HUDEP-2 (cell line): ENCODE measurements at regions not wholly inside any gene's neighbourhood (a gene's known extent, or its start where the extent isn't known, plus 50 kb on each side); places are given as distances from the start of the nearest gene placed in this dataset.

ENCODE experiments used
- DNase-seq, 76 experiments: peaks; one replicate each; lab custom pipeline; 2025; ENCODE audit not compliant: unreplicated experiment in 76 of 76; lab: John Stamatoyannopoulos, UW

DNA sequence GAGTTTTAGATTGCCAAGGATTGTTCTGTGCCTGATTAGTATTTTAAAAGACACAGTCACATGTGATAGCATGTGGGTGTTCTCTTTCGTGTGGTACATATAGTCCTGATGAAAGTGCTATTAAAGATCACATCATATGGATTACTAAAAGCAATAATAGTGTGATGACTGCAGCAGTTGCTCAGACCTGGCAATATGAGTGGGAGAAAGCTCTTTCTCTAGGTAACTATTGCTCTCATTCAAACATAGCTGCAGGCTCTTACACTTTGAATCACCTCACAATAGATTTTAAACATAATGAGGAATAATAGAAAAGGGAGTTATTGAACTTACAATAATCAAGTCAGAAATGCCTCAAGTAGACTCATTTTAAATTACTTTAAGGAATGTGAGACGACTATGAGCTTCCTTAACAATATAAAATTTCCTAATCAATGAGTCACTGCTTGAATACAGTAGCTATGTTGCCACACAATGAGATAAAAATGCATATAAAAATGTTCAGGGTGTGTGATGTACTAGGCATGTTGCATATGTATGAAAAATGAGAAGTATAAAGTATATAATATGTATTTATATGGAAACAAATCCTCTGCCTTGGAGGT lies 452.1 kb downstream of the TMX3 start:
- DNase-seq = no peak

DNA sequence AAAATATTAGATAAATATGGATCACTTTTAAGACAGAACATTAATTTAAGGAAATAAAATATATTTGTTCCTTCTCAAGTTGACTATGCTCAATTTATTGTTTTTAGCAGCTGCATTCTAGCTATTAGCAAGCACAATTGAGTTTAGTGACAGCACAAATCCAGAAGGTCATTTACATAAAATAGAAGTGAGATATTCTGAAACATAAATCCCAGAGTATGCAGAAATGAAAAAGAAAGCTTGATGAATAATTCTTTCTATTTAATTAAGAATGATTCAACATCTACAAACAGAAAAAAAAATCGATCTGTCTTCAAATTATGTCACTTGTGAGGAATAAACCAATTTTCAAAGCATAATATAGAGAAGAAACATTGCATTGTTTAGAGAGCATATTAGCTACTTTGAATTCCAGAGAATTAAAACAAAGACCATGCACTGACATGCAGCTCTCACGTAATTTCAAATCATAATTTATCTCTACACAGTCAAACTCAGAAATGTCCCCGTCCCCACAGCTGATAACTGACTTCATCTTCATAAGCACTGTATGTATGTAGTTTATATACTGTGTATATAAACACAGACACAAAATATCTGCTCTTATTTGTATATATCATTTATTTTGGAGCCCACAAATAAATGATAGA lies 458.4 kb downstream of the TMX3 start:
- DNase-seq = no peak

DNA sequence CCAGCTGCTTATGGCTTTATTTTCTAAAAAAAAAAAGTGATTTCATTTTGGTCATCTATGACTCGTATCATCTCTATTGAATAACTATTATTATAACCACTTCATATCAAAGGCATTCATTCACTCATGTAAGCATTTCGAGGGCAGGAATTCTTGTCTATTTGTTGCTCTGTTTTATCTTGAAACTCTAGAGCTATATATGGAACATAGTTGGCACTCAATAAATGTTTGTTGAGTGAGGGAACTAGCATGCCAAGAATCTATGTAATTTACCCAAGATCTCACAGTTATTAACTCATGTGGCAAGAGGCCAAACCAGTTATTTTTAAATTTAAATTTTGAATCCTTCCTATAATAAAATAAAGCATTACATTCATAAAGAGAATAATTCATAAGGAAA lies 470.1 kb downstream of the TMX3 start:
- no peak for DNase-seq

DNA sequence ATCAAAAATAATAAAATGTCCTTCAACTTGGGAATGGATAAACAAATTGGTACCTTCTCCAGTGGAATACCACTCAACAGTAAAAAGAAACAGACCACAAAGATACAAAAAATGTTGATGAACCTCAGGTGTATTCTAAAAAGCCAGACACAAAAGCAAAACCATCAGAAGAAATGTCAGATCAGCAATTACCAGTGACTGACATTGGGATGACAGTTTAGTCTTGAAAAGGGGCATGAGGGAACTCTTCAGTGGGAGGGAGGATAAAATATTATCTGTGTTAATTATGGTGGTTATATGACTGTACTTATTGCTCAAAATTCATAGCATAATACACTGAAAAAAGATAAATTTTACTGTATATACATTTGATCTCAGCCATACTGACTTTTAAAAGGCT lies 473.0 kb downstream of the TMX3 start:
- DNase-seq = no peak

DNA sequence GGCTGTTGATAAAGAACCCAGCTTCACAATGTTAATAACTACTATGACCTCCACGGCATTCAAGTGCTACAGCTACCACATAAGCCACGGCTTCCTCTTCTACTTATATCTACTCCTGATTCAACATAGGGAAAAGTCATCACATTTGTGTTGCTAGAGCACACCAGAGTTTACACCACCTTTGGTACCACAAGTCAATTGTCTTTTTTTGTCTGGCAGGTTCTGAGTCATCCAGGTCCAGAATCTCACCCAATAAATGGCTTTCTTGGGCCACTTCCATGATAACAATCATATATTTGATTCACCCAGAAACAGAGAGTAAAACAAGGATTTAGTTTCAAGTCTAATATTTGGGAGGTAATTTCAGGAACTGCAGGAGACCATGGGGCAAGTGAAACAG lies 480.2 kb downstream of the TMX3 start:
- no peak for DNase-seq

DNA sequence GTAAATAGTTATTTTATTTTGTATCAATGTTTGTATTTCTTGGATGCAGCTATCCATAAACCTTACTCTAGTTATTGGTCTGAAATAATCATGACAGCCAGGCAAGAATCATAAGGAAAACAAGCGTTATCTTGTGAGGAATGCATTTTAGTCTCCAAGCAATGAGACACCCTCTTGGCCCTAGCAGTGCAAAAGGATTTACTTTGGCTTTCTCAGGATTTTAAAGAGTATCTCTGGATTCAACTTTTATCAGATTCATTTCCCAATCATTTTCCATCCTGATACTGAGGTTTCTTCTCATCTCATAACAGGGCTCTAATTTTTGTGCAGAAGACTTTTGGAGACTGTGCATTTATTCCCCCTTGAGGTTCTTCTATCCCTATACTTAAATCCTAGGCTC lies 480.8 kb downstream of the TMX3 start:
- no peak for DNase-seq

DNA sequence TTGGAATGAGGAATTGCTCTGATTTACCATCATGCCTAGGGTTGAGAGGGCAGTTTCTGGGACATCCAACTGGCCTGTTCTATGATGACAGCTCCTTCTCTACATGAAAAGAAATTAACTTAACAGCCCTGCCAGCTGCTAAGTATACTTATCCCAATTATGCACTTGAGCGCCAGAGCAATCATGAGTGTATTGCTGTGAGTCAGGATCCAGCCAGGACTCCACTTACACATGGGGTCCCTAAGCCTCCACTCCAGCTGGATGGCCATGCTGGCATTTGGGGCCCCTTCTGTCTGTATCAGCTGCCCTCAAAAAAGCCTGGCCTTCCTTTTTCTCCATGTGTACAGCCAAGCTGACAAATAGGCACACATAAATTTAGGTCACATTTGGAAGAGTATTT lies 481.9 kb downstream of the TMX3 start:
- no peak for DNase-seq

DNA sequence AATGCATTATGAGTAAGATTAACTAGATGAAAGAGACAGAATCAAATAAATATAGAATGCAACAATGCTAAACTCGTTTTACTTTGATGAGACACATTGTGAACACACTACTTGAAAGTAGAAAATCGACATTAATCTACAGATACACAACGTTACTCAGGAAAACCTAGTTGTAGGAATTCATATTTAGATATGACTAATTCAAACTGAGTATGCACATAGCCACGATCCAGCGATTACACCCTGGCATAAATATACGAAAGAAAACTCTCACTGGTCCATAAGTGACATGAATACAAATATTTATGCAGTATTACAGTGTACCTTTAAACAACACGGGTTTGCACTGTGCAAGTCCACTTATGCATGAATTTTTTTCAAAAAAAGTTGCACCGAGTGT lies 485.6 kb downstream of the TMX3 start:
- DNase-seq = no peak

DNA sequence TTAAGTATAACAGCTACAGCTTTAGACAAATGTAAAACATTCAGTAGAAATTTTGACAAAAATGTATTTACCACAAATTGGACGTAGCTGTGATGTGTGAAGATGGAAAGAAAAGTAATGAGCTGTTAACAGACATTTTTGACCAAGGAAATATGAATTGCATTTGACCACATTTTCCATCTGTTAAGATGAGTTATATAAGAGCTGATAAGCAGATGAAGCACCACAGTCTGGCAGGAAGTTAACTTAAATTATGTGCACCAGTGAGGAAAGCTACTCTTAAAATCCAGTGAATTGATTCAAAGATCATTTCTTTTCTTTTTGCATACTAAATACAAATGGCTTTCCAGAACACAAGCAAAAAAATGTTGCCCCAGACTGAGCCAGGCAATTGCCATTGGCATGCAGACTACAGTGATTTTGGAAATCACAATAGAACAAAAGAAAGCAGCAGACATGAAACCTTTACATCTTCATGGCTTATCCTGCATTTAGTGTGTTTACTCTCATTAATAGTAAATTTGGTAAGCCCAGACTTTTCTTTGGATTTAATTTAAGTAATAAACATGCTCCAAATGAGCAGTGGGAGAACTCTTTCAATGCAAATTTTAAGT lies 493.7 kb downstream of the TMX3 start:
- no peak for DNase-seq

DNA sequence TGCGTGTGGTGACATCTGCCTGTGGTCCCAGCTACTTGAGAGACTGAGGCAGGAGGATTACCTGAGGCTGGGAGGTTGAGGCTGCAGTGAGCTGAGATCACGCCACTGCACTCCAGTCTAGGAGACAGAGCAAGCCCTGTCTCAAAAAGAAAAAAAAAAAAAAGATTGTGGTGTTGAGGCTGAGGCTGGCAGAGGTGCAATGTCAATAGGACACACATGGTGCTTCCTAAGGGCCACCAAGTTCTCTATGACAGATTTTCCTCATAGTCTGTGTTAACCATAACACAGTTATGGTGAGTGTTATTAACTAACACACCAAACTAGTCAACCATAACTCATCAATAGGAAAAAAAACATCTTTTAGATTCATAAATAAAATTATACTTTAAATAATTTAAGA lies 494.4 kb downstream of the TMX3 start:
- no peak for DNase-seq

DNA sequence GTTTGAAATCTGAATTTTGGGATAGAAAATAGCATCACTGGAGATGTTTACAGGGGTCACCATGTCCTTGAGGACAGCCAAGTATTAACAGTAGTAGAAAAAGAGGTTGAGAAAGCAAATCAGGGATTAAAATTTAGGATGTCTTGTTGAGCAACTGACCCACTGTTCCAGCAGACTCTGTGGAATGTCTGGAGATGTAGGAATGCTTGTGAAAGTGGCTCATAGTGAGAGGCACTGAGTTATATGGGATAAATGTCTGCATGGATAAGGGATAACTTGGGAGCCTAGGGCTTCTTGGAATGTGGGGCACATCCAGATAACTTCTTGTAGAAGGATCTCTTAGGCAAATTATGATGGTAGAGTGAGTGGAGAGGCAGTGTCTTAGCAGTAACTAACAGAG lies 495.0 kb downstream of the TMX3 start:
- DNase-seq = no peak

DNA sequence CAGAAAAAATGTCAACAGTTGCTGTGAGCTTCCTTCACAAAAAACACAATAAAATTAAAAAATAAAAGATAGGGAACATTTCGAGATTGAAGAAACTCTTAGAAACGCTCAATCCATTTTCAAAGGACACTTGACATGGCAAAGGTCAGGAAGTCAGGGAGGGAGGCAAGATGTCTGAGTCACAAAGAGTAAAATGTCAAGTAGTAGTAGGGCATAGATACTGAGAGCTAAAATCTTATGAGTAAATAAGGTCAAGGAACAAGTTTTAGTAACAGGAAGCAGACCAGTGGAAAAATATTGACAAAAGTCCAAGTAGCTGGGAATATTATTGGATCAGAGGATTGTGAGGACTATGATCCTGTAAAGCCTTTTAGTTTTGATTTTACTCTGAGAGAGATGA lies 495.6 kb downstream of the TMX3 start:
- no peak for DNase-seq

DNA sequence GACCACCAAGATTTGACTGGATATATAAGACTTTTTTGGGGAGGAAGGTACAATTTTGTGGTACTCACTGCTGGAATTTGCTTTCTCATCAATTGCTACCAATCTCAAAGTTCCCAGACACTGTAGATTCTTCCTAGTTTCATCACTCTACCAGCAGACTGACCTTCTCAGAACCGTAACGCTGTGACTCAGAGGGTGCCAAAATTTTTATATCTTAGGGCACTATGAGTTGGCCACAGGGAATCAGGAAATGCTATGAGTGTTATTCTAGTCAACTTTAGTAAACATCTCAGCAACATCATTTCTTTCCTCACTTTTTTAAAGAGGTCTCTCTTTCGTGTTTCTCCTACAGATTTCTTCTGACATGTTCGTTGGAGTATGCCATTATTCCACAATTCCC lies 499.0 kb downstream of the TMX3 start:
- DNase-seq = no peak

DNA sequence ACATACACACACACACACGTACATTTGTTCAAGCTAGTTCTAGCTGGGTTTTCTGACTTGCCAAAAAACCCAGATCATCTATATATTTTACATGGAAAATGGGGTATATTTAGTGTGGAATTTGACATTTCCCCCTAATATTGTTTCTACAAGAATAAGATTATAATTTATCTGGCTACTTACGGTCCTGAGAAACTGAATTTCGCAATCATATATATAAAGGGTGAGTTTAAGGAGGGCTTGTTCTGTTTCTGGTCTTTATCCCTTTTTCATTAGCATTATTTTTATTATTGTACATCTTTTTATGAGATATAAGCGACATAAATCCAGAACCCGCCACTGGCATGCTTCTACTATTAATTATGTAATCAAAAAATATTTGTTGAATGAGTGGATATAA lies 528.9 kb downstream of the TMX3 start:
- no peak for DNase-seq

DNA sequence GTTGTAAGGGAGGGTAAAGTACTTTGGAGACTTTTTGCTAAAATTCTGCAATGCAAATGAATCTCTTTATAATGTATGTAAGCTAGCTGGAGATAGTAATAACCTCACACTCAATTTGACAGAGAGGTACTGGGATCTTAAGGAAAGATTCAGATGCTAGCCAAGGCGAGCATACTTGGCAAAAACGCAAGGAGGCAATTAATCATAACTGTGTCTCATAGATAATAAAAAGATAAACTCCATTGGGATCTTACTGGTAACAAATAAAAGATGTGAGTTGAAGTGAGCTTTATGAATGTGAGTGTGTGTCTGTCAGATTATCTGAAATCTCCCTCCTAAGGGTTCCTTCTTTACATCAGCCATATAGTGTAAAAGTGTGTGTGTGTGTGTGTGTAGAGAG lies 533.0 kb downstream of the TMX3 start:
- DNase-seq = no peak

DNA sequence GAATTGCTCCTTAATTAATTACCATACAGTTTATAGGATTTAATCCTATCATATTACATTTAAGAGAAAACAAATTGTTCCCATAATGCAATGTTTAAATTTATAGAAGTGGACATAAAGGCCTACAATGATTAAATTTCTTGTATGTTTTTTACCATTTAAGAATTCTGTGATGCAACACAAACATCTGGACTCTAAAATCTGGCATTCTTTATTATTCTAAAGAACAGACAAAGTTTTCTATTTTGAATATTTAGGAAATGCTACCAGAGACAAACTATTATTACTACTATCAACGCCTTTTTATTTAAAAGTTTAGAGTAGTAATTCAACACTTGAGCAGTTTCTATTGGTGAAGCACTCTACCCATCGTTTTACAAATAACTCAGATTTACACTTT lies 535.1 kb downstream of the TMX3 start:
- no peak for DNase-seq

DNA sequence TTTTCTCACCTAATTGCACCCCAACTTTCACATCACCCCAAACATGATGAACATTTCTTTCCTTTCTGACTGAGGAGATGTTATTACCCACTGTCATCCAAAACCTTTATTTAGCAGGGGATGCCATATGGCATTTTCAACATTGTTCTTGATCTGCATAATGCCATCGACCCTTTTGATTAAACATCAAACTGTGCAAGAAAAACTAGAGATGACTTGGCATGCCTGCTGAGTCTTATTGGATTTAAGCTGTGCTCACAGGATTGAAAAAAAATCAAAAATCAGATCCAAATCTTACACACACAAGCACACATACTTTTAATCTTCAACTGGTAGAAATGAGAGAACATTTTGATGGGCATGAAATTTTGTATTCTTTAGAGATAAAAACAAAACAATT lies 536.0 kb downstream of the TMX3 start:
- DNase-seq = no peak

DNA sequence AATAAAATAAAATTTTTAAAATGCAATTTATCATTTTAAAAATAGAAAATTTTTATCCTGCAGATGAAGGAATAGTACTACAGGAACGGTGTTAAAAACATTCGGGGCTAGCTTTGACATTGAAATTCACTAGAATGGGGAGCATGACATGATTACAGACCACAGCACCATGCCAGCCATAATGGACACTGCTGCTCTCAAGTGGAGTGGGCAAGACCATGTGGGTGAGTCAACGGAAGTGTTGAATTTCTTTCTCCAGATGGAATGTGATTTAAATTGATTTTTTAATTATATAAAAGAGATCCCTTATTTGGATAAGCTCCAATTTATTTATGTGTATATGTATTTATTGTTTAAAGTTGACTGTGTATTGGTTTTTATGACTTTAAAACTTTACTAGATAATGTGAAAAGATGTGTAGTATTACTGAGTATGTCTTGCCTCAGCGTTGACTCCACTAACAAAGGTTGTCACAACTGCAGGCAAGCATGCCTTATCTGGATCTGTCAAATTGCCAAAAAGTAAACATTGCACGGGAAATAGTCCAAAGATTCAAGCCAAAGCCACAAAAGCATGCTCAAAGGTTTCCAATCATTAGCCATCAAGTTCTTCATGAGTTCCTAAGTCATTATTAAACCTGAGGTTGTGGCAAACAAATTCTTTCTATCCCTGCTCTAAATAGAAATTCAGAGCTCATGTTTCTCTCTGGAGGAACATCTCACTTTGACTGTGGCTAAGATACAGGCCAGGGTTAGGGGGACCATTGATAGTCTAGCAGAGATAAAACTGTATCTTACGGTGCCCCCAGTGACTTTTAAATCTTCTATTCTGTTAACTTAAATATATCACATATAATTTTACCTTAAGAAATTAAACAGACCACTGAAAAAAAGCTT lies 536.9 kb downstream of the TMX3 start:
- DNase-seq = no peak

DNA sequence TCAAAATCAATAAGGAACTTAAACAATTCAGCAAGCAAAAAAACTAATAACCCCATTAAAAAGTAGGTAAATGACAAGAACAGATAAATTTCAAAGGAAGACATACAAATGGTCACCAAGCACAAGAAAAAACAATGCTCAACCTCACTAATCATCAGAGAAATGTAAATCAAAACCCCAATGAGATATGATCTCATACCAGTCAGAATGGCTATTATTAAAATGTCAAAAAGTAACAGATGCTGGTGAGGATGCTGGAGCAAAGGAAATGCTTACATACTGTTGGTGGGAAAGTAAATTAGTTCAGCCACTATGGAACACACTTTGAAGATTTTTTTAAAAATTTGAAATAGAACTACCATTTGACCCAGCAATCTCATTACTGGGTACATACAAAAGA lies 538.0 kb downstream of the TMX3 start:
- no peak for DNase-seq

DNA sequence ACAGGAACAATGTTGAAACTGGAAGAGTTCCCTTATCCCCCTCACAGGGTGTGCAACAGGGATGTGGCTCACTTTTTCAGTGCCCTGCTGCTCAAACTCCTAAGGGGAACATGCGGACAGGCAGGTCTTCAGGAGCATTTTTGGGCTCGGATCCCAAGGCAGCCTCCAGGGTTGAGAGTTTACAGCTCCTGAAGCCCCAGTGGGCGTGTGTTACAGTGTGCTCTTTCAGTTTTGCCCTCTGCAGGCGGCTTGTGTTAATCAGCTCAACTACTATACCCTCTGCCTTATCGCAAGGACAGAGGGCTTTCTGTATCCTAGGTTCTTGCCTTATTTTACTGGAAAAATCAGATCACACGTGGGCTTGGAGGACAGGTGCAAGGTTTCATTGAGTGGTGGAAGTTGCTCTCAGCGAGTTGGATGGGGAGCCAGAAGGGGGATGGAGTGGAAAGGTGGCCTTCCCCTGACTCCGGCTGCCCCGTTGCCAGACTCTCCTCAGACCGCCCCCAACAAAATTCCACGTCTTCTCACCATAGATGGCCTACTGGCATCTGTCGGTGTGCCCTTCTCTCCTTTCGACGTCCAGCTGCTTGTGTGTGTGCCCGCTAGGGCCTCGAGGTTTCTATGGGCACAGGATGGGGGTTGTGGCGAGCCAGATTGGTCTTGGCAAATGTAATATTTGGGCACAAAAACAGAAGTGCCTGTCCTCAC lies 541.9 kb downstream of the TMX3 start:
- DNase-seq = no peak

DNA sequence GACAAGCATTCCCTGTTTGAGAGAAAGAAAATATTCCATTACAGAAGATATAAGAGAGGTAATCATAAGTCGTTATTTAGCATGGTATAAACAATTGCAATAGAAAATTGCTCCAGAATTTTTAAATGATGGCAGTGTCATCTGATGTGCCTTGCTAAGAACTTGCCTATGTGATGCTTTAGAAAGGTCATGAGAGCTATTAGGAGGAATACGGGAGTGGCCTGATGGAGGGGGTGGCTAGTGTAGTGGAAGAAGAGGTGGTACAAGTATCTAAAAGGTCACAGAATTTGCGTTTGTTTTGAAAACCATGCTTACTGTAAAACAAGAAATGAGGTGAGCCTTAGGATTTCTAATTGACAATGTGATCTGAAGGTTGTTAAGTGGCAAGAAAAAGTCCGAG lies 550.0 kb downstream of the TMX3 start:
- no peak for DNase-seq
